ENCODE measurements at regions not wholly inside any gene's neighbourhood (a gene's known extent, or its start where the extent isn't known, plus 50 kb on each side); places are given as distances from the start of the nearest gene placed in this dataset.

DNA sequence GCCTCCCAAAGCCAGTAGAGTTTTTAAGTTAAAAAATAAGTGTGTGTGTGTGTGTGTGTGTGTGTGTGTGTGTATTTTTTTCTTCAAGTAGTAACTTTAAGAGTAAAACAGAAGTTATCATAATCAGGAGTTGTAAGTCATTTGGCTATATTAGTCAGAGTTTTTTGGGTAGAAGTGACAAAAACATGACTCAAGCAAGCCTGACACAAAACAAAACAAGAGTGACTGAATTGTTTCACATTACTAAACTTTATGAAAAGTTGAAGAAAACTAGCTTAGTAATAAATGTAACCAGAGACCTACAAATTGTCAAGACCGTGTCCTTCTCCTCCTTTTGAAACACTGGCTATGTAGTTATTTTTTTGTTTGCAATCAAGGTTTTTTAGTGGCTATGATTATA, 738.0 kb upstream of the PITX2 start (continued):
- TF ChIP-seq, protein P1, sequence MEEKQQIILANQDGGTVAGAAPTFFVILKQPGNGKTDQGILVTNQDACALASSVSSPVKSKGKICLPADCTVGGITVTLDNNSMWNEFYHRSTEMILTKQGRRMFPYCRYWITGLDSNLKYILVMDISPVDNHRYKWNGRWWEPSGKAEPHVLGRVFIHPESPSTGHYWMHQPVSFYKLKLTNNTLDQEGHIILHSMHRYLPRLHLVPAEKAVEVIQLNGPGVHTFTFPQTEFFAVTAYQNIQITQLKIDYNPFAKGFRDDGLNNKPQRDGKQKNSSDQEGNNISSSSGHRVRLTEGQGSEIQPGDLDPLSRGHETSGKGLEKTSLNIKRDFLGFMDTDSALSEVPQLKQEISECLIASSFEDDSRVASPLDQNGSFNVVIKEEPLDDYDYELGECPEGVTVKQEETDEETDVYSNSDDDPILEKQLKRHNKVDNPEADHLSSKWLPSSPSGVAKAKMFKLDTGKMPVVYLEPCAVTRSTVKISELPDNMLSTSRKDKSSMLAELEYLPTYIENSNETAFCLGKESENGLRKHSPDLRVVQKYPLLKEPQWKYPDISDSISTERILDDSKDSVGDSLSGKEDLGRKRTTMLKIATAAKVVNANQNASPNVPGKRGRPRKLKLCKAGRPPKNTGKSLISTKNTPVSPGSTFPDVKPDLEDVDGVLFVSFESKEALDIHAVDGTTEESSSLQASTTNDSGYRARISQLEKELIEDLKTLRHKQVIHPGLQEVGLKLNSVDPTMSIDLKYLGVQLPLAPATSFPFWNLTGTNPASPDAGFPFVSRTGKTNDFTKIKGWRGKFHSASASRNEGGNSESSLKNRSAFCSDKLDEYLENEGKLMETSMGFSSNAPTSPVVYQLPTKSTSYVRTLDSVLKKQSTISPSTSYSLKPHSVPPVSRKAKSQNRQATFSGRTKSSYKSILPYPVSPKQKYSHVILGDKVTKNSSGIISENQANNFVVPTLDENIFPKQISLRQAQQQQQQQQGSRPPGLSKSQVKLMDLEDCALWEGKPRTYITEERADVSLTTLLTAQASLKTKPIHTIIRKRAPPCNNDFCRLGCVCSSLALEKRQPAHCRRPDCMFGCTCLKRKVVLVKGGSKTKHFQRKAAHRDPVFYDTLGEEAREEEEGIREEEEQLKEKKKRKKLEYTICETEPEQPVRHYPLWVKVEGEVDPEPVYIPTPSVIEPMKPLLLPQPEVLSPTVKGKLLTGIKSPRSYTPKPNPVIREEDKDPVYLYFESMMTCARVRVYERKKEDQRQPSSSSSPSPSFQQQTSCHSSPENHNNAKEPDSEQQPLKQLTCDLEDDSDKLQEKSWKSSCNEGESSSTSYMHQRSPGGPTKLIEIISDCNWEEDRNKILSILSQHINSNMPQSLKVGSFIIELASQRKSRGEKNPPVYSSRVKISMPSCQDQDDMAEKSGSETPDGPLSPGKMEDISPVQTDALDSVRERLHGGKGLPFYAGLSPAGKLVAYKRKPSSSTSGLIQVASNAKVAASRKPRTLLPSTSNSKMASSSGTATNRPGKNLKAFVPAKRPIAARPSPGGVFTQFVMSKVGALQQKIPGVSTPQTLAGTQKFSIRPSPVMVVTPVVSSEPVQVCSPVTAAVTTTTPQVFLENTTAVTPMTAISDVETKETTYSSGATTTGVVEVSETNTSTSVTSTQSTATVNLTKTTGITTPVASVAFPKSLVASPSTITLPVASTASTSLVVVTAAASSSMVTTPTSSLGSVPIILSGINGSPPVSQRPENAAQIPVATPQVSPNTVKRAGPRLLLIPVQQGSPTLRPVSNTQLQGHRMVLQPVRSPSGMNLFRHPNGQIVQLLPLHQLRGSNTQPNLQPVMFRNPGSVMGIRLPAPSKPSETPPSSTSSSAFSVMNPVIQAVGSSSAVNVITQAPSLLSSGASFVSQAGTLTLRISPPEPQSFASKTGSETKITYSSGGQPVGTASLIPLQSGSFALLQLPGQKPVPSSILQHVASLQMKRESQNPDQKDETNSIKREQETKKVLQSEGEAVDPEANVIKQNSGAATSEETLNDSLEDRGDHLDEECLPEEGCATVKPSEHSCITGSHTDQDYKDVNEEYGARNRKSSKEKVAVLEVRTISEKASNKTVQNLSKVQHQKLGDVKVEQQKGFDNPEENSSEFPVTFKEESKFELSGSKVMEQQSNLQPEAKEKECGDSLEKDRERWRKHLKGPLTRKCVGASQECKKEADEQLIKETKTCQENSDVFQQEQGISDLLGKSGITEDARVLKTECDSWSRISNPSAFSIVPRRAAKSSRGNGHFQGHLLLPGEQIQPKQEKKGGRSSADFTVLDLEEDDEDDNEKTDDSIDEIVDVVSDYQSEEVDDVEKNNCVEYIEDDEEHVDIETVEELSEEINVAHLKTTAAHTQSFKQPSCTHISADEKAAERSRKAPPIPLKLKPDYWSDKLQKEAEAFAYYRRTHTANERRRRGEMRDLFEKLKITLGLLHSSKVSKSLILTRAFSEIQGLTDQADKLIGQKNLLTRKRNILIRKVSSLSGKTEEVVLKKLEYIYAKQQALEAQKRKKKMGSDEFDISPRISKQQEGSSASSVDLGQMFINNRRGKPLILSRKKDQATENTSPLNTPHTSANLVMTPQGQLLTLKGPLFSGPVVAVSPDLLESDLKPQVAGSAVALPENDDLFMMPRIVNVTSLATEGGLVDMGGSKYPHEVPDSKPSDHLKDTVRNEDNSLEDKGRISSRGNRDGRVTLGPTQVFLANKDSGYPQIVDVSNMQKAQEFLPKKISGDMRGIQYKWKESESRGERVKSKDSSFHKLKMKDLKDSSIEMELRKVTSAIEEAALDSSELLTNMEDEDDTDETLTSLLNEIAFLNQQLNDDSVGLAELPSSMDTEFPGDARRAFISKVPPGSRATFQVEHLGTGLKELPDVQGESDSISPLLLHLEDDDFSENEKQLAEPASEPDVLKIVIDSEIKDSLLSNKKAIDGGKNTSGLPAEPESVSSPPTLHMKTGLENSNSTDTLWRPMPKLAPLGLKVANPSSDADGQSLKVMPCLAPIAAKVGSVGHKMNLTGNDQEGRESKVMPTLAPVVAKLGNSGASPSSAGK (IDR thresholded peaks at IDR 0.05): no peak
- TF ChIP-seq, protein P2, sequence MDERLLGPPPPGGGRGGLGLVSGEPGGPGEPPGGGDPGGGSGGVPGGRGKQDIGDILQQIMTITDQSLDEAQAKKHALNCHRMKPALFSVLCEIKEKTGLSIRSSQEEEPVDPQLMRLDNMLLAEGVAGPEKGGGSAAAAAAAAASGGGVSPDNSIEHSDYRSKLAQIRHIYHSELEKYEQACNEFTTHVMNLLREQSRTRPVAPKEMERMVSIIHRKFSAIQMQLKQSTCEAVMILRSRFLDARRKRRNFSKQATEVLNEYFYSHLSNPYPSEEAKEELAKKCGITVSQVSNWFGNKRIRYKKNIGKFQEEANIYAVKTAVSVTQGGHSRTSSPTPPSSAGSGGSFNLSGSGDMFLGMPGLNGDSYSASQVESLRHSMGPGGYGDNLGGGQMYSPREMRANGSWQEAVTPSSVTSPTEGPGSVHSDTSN (CRISPR knock-in tag; IDR thresholded peaks at IDR 0.05; ENCODE audit: low read depth): no peak
- TF ChIP-seq, protein P2 (tag; conservative IDR thresholded peaks at IDR 0.05; ENCODE audit: low read depth): no peak
- TF ChIP-seq, protein P3, sequence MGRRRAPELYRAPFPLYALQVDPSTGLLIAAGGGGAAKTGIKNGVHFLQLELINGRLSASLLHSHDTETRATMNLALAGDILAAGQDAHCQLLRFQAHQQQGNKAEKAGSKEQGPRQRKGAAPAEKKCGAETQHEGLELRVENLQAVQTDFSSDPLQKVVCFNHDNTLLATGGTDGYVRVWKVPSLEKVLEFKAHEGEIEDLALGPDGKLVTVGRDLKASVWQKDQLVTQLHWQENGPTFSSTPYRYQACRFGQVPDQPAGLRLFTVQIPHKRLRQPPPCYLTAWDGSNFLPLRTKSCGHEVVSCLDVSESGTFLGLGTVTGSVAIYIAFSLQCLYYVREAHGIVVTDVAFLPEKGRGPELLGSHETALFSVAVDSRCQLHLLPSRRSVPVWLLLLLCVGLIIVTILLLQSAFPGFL (CRISPR knock-in tag; IDR thresholded peaks at IDR 0.05): no peak
- TF ChIP-seq CEBPB (tag; IDR thresholded peaks at IDR 0.05) (no peak), MTF1 (CRISPR knock-in tag; IDR thresholded peaks at IDR 0.05; ENCODE audit: borderline replicate concordance) (no peak), E2F1 (CRISPR knock-in tag; IDR thresholded peaks at IDR 0.05) (no peak), RUNX1 (IDR thresholded peaks at IDR 0.05; ENCODE audit: low read depth) (no peak)
- TF ChIP-seq, protein P4, sequence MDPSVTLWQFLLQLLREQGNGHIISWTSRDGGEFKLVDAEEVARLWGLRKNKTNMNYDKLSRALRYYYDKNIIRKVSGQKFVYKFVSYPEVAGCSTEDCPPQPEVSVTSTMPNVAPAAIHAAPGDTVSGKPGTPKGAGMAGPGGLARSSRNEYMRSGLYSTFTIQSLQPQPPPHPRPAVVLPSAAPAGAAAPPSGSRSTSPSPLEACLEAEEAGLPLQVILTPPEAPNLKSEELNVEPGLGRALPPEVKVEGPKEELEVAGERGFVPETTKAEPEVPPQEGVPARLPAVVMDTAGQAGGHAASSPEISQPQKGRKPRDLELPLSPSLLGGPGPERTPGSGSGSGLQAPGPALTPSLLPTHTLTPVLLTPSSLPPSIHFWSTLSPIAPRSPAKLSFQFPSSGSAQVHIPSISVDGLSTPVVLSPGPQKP (CRISPR knock-in tag; IDR thresholded peaks at IDR 0.05): no peak
